ENCODE measurements at regions not wholly inside any gene's neighbourhood (a gene's known extent, or its start where the extent isn't known, plus 50 kb on each side); places are given as distances from the start of the nearest gene placed in this dataset.
A peak's percentile ranks its signal among the peaks of the same experiment; 100 is the strongest.

GRCh38 chr11:97202613-97203292 lies 812.9 kb downstream of the JRKL start:
- peak; percentile 8 for DNase-seq

- no peak for DNase-seq
These were observed 828.2 kb downstream of the JRKL start for GRCh38 chr11:97218011-97218410.

GRCh38 chr11:97223647-97224046 lies 833.8 kb downstream of the JRKL start:
- no peak for DNase-seq

GRCh38 chr11:97224396-97224795 lies 834.6 kb downstream of the JRKL start:
- DNase-seq: no peak

GRCh38 chr11:97225794-97226193 lies 836.0 kb downstream of the JRKL start:
- no peak for DNase-seq

- no peak for DNase-seq
These were observed 840.1 kb downstream of the JRKL start for GRCh38 chr11:97229936-97230335.

DNA sequence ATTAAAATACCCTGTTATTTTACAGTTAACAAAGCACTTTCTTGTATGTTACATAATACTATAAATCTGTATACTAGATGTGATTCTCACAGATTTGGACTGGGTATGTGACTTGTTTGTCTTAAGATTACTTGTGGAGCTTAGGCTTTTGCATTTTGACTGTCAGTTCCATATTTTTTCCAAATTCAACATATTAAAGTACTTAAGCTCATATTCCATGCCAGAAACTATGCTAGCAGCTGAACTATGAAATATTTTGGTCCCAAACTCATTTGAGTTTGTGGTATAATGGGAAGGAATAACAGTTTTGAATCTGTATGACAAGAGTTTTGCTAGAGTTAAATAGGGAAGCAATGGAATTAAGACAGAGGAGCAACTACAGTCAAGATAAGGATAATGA lies 841.4 kb downstream of the JRKL start:
- DNase-seq: no peak

DNA sequence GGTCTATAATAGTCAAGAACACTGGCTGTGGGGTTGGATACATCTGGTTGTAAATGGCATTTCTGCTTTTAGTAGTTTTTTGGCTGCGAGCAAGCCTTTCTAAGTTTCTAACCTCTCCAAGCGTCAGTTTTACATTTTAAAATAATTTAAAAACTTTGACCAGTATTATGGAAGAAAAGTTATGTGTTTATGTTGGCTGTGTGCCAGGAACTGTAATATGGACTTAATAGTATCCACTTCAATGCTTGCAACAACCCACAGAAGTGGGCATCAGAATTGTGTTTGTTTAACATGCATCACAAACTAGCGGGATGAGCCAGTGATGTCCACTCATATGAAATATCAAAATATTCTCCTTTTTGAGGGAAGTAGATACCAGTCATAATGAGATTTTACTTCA lies 844.2 kb downstream of the JRKL start:
- DNase-seq: no peak

GRCh38 chr11:97237151-97237550 lies 847.3 kb downstream of the JRKL start:
- no peak for DNase-seq

- no peak for DNase-seq
These were observed 857.8 kb downstream of the JRKL start for GRCh38 chr11:97247601-97248000.

DNA sequence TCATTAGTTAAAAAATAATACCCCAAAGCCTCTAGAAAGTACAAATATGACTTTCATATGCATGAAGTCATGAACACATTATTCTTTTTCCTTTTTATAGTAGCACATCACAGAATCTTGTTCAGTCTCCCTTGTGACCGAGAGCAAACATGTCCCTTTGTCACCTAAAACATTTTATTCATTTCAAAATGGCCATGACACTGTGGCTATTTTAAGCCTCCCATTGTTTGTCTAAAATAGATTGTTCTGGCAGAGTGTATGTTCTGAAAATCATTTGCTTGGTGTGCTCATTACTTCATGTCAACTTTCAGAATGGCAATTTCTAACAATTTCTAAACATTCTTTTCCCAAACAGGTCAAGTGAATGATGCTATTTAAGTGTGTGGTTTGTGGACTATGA lies 865.0 kb downstream of the JRKL start:
- no peak for DNase-seq

GRCh38 chr11:97259434-97259833 lies 869.6 kb downstream of the JRKL start:
- no peak for DNase-seq

- DNase-seq: no peak
These were observed 870.1 kb downstream of the JRKL start for GRCh38 chr11:97259884-97260283.

- DNase-seq: peak; percentile 9
These were observed 873.5 kb downstream of the JRKL start for GRCh38 chr11:97263183-97263858.

GRCh38 chr11:97269527-97269926 lies 879.7 kb downstream of the JRKL start:
- DNase-seq: no peak

GRCh38 chr11:97279341-97279740 lies 889.5 kb downstream of the JRKL start:
- DNase-seq: no peak

GRCh38 chr11:97280347-97280746 lies 890.5 kb downstream of the JRKL start:
- DNase-seq: no peak

DNA sequence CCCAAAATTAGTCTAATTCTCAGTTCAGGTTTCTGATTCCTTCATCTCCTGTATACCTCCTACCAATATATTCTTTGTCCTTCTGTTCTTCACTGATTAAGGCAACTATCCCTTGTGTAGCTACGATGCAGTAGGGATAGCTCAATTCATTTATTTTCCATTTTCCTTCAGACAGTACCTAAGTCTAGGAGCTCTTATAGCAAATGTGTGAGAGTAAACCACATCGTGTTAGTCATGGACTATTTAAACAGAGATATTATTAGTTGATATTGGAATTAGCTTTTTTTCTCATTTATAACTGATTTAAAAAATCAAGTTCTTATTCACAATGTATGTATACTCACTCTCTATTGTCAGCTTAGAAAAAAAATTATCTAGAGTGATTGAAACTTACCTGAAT lies 900.0 kb downstream of the JRKL start:
- DNase-seq: no peak

DNA sequence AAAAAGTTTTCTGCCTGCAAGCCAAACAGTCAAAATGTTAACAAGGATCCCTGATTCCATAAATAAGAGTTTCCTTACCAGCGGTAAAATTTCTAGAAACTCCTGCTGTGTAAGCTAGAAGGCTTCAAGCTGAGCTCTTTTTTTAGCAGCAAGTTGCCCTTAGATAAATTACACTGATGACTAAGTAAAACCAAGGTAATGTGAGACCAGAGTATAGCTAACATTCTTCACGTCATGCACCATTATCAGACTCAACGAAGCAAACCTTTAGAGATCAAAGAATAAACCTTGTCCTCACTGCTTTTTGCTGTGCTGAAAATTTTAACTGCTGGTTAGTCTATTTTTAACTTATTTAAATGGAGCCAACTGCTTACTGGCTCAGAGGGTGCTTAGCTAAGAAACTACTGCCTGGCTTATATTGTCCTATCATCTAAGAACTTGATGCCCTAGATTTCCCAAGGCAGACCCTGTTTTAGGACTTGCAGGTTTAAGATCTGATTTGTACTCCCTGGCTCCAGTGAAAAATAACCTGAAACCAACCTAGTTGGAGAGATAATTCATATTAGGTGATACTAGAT lies 900.7 kb downstream of the JRKL start:
- no peak for DNase-seq

- DNase-seq: no peak
These were observed 906.5 kb downstream of the JRKL start for GRCh38 chr11:97296301-97296700.

DNA sequence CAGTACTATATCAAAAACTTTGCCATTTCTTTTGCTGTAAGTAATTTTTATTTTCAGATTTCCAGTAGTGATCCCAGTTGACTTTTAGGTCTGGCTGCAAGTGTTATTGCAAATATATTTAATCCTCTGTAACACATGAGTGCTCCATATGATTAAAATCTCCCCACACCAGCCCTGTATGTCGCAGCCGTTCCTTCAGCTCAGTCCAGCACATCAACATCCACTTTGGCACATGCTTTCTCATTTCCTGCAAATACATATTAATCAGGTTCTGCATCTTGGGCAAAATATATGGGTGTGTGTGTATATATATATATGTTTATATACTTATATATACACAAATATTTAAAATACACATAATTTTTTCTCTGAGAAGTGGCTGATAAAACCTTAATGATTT lies 919.5 kb downstream of the JRKL start:
- no peak for DNase-seq

GRCh38 chr11:97325693-97326092 lies 935.9 kb downstream of the JRKL start:
- DNase-seq: no peak

DNA sequence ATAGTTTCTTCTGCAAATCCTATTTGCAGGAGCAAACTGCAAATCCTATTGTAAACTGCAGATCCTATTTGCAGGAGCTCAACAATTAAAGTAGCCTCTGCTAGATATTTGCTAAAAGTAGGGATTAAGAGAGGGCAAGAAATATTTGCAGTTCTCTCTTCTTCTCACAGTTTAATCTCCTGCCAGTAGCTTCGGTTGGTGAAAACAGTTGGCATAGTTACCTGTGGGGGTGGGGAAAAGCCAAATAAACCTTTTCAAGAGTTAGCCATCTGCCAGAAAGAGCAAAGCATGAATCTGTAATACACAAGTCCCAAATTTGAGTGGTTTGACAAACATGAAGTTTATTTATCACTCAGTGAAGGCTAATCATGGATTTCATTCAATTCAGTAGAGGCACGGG lies 942.5 kb downstream of the JRKL start:
- no peak for DNase-seq

- DNase-seq: no peak
These were observed 946.3 kb downstream of the JRKL start for GRCh38 chr11:97336064-97336463.

GRCh38 chr11:97345032-97345431 lies 955.2 kb downstream of the JRKL start:
- DNase-seq: no peak
